NT2/D1 (cell line): ENCODE measurements at regions not wholly inside any gene's neighbourhood (a gene's known extent, or its start where the extent isn't known, plus 50 kb on each side); places are given as distances from the start of the nearest gene placed in this dataset.
"Not testable (repeated sequence)": the region's sequence is repeated elsewhere in the genome, so short reads cannot be mapped to it uniquely, and the experiment has no call there.

ENCODE experiments used
- YY1 ChIP-seq: IDR thresholded peaks from 2 replicates; pipeline ENCODE4 v1.6.1; 2011; ENCODE audit not compliant: insufficient read length, insufficient read depth
- ZNF274 ChIP-seq: IDR thresholded peaks from 2 replicates; pipeline ENCODE4 v1.6.1; 2011; ENCODE audit warnings: mild to moderate bottlenecking, low read depth, low read length

DNA sequence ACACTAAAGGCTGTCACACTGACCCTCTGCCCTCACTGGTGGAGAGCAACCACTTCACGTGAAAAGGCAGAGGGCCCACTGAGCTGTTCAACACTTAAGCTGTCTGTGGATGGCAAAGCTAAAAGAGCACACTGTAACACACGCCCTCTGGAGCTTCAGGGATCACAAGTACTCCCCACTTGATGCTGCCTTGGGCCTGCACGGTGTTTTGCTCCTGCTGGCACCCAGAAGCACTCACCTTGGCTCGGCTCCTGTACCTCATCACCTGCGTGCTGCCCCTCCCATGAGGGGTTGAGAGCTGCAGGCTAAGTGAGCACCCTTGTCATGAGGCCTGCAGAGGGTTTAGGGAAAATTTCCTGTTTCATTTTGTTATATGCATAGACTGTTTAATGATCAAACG is 96.0 kb downstream of the PROP1 start:
- not testable (repeated sequence) for TF ChIP-seq ZNF274, YY1
